ENCODE measurements at regions not wholly inside any gene's neighbourhood (a gene's known extent, or its start where the extent isn't known, plus 50 kb on each side); places are given as distances from the start of the nearest gene placed in this dataset.

DNA sequence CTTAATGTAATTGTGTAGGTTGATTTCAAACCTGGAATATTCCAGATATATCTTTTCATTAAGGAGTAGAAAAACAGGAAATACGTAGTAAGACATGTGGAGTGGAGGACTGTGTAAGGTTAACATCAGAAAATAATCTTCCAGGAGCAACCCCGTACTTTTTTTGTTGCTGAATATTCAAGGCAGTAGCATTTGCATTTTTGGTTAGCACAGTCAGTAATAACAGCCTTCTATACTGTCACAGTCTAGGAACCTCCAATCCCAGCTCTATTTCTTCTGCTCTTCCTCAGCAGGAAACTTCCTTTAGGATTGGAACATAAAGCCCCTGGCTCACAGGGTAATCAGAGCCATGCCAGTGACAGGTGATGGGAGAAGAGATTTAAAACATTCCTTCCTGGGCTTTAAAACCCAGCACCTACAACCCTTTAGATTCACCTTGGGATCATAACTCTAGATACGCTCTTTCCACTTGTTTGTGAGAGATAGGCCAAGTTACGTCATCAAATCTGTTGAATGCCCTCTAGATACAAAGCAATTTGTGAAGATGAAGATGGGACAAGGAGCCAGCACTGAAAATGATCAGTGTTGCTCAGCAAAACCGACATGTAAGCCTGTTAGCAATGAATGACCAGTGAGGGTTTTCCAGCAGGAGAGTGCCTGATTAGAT lies 248.5 kb upstream of the NPY start:
- no peak overlapping the region for H3K4me3 ChIP-seq (replicated peaks in 1 of 2; ENCODE audit: low read depth in 2 of 2, low read length in 2 of 2)
- no peak for DNase-seq (ENCODE audit: low read depth in 2 of 2)
- TF ChIP-seq, protein P1, sequence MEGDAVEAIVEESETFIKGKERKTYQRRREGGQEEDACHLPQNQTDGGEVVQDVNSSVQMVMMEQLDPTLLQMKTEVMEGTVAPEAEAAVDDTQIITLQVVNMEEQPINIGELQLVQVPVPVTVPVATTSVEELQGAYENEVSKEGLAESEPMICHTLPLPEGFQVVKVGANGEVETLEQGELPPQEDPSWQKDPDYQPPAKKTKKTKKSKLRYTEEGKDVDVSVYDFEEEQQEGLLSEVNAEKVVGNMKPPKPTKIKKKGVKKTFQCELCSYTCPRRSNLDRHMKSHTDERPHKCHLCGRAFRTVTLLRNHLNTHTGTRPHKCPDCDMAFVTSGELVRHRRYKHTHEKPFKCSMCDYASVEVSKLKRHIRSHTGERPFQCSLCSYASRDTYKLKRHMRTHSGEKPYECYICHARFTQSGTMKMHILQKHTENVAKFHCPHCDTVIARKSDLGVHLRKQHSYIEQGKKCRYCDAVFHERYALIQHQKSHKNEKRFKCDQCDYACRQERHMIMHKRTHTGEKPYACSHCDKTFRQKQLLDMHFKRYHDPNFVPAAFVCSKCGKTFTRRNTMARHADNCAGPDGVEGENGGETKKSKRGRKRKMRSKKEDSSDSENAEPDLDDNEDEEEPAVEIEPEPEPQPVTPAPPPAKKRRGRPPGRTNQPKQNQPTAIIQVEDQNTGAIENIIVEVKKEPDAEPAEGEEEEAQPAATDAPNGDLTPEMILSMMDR (IDR thresholded peaks at IDR 0.05; ENCODE audit: low read depth, low read length): no peak

GRCh38 chr7:24036033-24036412 lies 248.0 kb upstream of the NPY start:
- no peak for DNase-seq (ENCODE audit: low read depth in 2 of 2)
- TF ChIP-seq, protein P1 (IDR thresholded peaks at IDR 0.05; ENCODE audit: low read depth, low read length): no peak
- H3K4me3 ChIP-seq (replicated peaks in 1 of 2; ENCODE audit: low read depth in 2 of 2, low read length in 2 of 2): no peak overlapping the region

DNA sequence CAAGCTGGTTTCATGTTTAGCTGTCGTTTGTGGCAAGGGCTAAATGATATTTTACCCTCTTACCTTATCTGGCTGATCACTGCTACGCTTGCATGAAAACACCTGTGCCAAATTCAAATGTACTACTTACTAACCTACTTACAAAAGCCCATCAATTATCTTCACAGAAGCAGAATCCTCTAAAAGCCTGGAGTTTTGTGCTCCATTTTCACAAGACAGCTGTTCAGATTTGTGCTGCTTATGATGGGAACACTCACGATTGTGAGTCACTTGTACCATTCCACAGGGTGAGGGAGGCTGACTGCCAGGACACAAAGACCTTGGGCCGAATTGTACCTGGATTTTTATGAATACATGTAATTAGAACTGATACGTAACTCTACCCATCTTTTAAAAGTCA lies 245.0 kb upstream of the NPY start:
- TF ChIP-seq, protein P1 (IDR thresholded peaks at IDR 0.05; ENCODE audit: low read depth, low read length): no peak
- no peak overlapping the region for H3K4me3 ChIP-seq (replicated peaks in 1 of 2; ENCODE audit: low read depth in 2 of 2, low read length in 2 of 2)
- no peak for DNase-seq (ENCODE audit: low read depth in 2 of 2)

- H3K4me3 ChIP-seq (replicated peaks in 1 of 2; ENCODE audit: low read depth in 2 of 2, low read length in 2 of 2): no peak overlapping the region
- TF ChIP-seq, protein P1 (IDR thresholded peaks at IDR 0.05; ENCODE audit: low read depth, low read length): no peak
- DNase-seq (ENCODE audit: low read depth in 2 of 2): no peak
These were observed 243.9 kb upstream of the NPY start for GRCh38 chr7:24039991-24040624.

DNA sequence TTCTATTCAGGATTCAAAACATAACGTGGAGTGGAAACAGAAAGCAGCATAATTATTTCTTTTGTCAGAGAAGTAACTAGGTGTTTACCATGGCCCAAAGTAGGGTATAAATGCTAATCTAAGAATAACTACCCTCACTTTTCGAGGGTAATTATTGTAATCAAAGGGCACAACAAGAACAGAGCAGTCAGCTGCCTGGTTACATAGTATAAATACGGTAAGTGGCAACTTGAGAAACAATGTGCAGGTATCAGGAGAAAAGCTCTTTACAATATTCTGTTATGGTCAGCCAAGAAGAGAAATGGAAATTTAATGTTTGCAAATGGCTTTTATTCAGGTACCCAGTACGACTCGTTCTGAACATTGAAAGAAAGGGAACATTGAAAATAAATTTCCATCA lies 242.0 kb upstream of the NPY start:
- no peak overlapping the region for H3K4me3 ChIP-seq (replicated peaks in 1 of 2; ENCODE audit: low read depth in 2 of 2, low read length in 2 of 2)
- DNase-seq (ENCODE audit: low read depth in 2 of 2): no peak
- TF ChIP-seq, protein P1 (IDR thresholded peaks at IDR 0.05; ENCODE audit: low read depth, low read length): no peak

GRCh38 chr7:24049296-24049695 lies 234.7 kb upstream of the NPY start:
- TF ChIP-seq, protein P1 (IDR thresholded peaks at IDR 0.05; ENCODE audit: low read depth, low read length): no peak
- DNase-seq (ENCODE audit: low read depth in 2 of 2): no peak
- H3K4me3 ChIP-seq (replicated peaks in 1 of 2; ENCODE audit: low read depth in 2 of 2, low read length in 2 of 2): no peak overlapping the region
